PC-9 (cell line): ENCODE measurements at regions not wholly inside any gene's neighbourhood (a gene's known extent, or its start where the extent isn't known, plus 50 kb on each side); places are given as distances from the start of the nearest gene placed in this dataset.
"Not testable (repeated sequence)": the region's sequence is repeated elsewhere in the genome, so short reads cannot be mapped to it uniquely, and the experiment has no call there.

Experiments
- BruUV-seq: library from RNA; stranded (reverse); fragments of 400-500 nt; replicated peaks from 2 replicates; lab custom pipeline; 2021; lab: Mats Ljungman, UMichigan
- CTCF ChIA-PET: fragments of 300-600 bp; sonication (Branson Sonifier 250); formaldehyde crosslinking; loops from one replicate; lab custom pipeline; 2022; ENCODE audit warnings: antibody characterized with exemption; lab: Charles Lee
- POLR2A ChIA-PET: fragments of 300-600 bp; sonication (Branson Sonifier 250); formaldehyde crosslinking; loops from one replicate; lab custom pipeline; 2022; ENCODE audit warnings: antibody characterized with exemption; ENCODE audit not compliant: unreplicated experiment; lab: Charles Lee
- DNase-seq, 2 experiments: peaks; one replicate each; pipeline versions ENCODE4 v3.0.0 to v3.0.0-alpha.2; 2015 to 2022; ENCODE audit warnings: mixed read lengths in 1 of 2
- H2AFZ ChIP-seq: fragments of 200-600 bp; sonication (generic); 2 replicates; pipeline ENCODE4 v1.8.1; 2017; ENCODE audit warnings: antibody characterized with exemption
- H3F3A ChIP-seq: fragments of 200-600 bp; sonication (generic); 2 replicates; pipeline ENCODE4 v1.8.1; 2017; ENCODE audit warnings: antibody characterized with exemption, mild to moderate bottlenecking, low read depth; ENCODE audit not compliant: insufficient read depth
- H3K27ac ChIP-seq: fragments of 200-600 bp; sonication (generic); 2 replicates; pipeline ENCODE4 v1.6.1; 2016; ENCODE audit warnings: mixed run types
- H3K27me3 ChIP-seq: fragments of 200-600 bp; sonication (generic); 2 replicates; pipeline ENCODE4 v1.6.1; 2016; ENCODE audit warnings: low read depth, mixed run types; ENCODE audit not compliant: insufficient read depth
- H3K36me3 ChIP-seq: fragments of 200-600 bp; sonication (generic); 2 replicates; pipeline ENCODE4 v1.6.1; 2016; ENCODE audit warnings: low read depth, mixed run types
- H3K4me1 ChIP-seq: fragments of 200-600 bp; sonication (generic); replicated peaks from 2 replicates; pipeline ENCODE4 v1.6.1; 2016; ENCODE audit warnings: mixed run types; ENCODE audit not compliant: insufficient read depth
- H3K4me2 ChIP-seq: fragments of 200-600 bp; sonication (generic); 2 replicates; pipeline ENCODE4 v1.6.1; 2017; ENCODE audit warnings: mixed run types
- H3K4me3 ChIP-seq: fragments of 200-600 bp; sonication (generic); 2 replicates; pipeline ENCODE4 v1.6.1; 2016; ENCODE audit warnings: mixed run types
- H3K79me2 ChIP-seq: fragments of 200-600 bp; sonication (generic); 2 replicates; pipeline ENCODE4 v1.6.1; 2017; ENCODE audit warnings: low read depth, mixed run types
- H3K9me2 ChIP-seq: fragments of 200-600 bp; sonication (generic); 2 replicates; pipeline ENCODE4 v1.8.1; 2017; ENCODE audit warnings: mild to moderate bottlenecking; ENCODE audit not compliant: insufficient read depth
- H3K9me3 ChIP-seq: fragments of 200-600 bp; sonication (generic); 2 replicates; pipeline ENCODE4 v1.8.1; 2016; ENCODE audit warnings: low read depth; ENCODE audit not compliant: insufficient read depth
- H4K20me1 ChIP-seq: fragments of 200-600 bp; sonication (generic); 2 replicates; pipeline ENCODE4 v1.8.1; 2017; ENCODE audit not compliant: insufficient read depth
- EZH2 ChIP-seq: fragments of 200-600 bp; sonication (generic); IDR thresholded peaks from 2 replicates; pipeline ENCODE4 v1.8.0; 2017; ENCODE audit warnings: antibody characterized with exemption, low read depth
- intact Hi-C: fragments of 100-400 bp; cut with micrococcal nuclease; formaldehyde crosslinking; loops from one replicate; pipeline ENCODE4 v1.10.0; 2022; ENCODE audit not compliant: unreplicated experiment
- TF ChIP-seq, protein P1 (sequence below): fragments of 200-600 bp; sonication (generic); conservative IDR thresholded peaks from 2 replicates; pipeline ENCODE4 v1.6.1; 2017; ENCODE audit warnings: mixed run types, antibody characterized with exemption, mild to moderate bottlenecking, moderate library complexity

DNA sequence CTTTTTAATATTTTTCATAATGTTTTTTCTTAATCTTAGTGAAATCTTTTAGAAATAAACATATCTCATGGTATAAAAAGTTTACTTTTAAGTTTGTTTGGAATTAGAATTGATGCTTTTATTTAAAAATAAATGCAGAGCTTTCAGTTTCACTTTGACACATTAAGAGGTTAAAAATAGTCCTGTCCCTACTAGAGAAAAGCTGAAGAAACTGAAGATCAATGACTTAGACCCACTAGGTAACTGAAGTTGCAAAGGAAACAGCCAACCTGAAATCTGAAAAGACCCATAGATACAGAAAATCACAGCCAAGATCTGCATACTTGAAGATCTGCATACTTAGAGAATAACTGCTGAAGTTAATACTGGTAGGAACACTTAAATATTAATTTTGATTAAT lies 237.6 kb downstream of the RAP2B start:
- ChIA-PET POLR2A (interaction anchor here (0.7 kb wide), 1 partner anchor 210 kb away, joined by 4 read pairs; no protein-coding TSS in a partner anchor), CTCF (no interaction called here)
- Histone ChIP-seq H3K27me3 (no peaks in the 10 kb centered on the region), H3K79me2 (no peaks in the 10 kb centered on the region), H3F3A (no peaks in the 10 kb centered on the region), H3K9me2 (no peaks in the 10 kb centered on the region; the same call in 1 of the 2 replicates), H4K20me1 (no peaks in the 10 kb centered on the region), H3K9me3 (0 out of 2 replicates have a peak, but pooled peaks cover 4% of the 10 kb centered on the region), H3K27ac (no peak overlapping the region), H3K4me3 (no peak overlapping the region), H3K36me3 (no peaks in the 10 kb centered on the region), H3K4me2 (peak overlapping the region; percentile 42; the same call in 1 of the 2 replicates), H3K4me1 (peaks cover 7% of the 10 kb centered on the region; the same call in 1 of the 2 replicates), H2AFZ (peak overlapping the region; percentile 52; the same call in 1 of the 2 replicates)
- intact Hi-C loops: no loop called here
- no peak for DNase-seq
- TF ChIP-seq EZH2: no peak
- TF ChIP-seq, protein P1, sequence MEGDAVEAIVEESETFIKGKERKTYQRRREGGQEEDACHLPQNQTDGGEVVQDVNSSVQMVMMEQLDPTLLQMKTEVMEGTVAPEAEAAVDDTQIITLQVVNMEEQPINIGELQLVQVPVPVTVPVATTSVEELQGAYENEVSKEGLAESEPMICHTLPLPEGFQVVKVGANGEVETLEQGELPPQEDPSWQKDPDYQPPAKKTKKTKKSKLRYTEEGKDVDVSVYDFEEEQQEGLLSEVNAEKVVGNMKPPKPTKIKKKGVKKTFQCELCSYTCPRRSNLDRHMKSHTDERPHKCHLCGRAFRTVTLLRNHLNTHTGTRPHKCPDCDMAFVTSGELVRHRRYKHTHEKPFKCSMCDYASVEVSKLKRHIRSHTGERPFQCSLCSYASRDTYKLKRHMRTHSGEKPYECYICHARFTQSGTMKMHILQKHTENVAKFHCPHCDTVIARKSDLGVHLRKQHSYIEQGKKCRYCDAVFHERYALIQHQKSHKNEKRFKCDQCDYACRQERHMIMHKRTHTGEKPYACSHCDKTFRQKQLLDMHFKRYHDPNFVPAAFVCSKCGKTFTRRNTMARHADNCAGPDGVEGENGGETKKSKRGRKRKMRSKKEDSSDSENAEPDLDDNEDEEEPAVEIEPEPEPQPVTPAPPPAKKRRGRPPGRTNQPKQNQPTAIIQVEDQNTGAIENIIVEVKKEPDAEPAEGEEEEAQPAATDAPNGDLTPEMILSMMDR: no peak
- BruUV-seq: no TSS peak

DNA sequence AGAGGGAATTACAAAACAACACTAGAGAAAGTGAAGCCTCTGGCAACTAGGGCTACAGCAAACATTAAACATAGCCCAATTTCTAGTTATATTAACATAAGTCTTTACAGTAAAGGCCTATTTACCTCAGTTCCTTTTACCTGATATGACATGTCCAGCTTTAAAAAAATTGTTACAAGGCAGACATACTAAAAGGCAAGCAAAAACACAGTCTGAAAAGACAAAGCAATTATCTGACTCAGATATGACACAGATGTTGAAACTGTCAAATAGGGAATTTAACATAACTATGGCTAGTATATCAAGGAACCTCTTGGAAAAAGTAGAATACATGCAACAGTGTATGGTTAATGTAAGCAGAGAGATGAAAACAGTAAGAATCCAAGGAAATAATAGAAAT lies 238.6 kb downstream of the RAP2B start:
- BruUV-seq: no TSS peak
- H2AFZ ChIP-seq: no peak overlapping the region
- H3K4me1 ChIP-seq: peaks cover 7% of the 10 kb centered on the region; the same call in 1 of the 2 replicates
- no peak overlapping the region for H3K4me2 ChIP-seq
- no peak for TF ChIP-seq EZH2
- TF ChIP-seq, protein P1: no peak
- intact Hi-C loops: no loop called here
- POLR2A ChIA-PET: no interaction called here
- no peak for DNase-seq
- H3K27me3 ChIP-seq: no peaks in the 10 kb centered on the region
- no peaks in the 10 kb centered on the region for H3K36me3 ChIP-seq
- H4K20me1 ChIP-seq: no peaks in the 10 kb centered on the region
- H3K9me3 ChIP-seq: 0 out of 2 replicates have a peak, but pooled peaks cover 4% of the 10 kb centered on the region
- no peak overlapping the region for H3K4me3 ChIP-seq
- no peak overlapping the region for H3K27ac ChIP-seq
- H3F3A ChIP-seq: no peaks in the 10 kb centered on the region
- no peaks in the 10 kb centered on the region; the same call in 1 of the 2 replicates for H3K9me2 ChIP-seq
- CTCF ChIA-PET: no interaction called here
- no peaks in the 10 kb centered on the region for H3K79me2 ChIP-seq

DNA sequence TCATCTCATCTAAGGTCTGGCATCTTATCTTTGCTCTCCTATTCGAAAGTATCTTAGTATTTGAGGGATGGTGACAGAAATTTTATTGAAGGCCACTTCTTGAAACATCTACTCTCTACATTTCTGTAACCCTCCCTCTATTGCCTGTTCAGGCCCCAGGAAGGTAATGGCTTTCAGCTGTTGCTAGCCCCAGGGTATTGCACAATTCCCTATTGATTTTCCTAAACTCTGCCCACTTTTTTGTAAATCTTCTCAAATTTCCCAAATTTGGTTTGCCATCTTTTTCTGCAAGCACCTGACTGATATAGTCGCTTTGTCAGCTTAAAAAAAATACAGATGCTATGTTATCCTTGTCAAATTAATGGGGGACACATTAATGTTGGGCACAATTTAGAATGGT lies 242.1 kb downstream of the RAP2B start:
- ChIA-PET CTCF (interaction anchor here (0.6 kb wide), 1 partner anchor 30 kb away, joined by 3 read pairs; no protein-coding TSS in a partner anchor), POLR2A (interaction anchor here (0.6 kb wide), 1 partner anchor 236 kb away, joined by 3 read pairs; no protein-coding TSS in a partner anchor)
- no peaks in the 10 kb centered on the region for H3K27me3 ChIP-seq
- H3K9me3 ChIP-seq: 0 out of 2 replicates have a peak, but pooled peaks cover 4% of the 10 kb centered on the region
- H3K9me2 ChIP-seq: no peaks in the 10 kb centered on the region; the same call in 1 of the 2 replicates
- H3K79me2 ChIP-seq: no peaks in the 10 kb centered on the region
- no peaks in the 10 kb centered on the region for H3F3A ChIP-seq
- peaks cover 7% of the 10 kb centered on the region; the same call in 1 of the 2 replicates for H3K4me1 ChIP-seq
- intact Hi-C loops: no loop called here
- no peaks in the 10 kb centered on the region for H3K36me3 ChIP-seq
- no peak overlapping the region for H3K27ac ChIP-seq
- H2AFZ ChIP-seq: no peak overlapping the region
- no peak for TF ChIP-seq EZH2
- TF ChIP-seq, protein P1: no peak
- no peak overlapping the region for H3K4me3 ChIP-seq
- BruUV-seq: no TSS peak
- no peak for DNase-seq
- no peak overlapping the region for H3K4me2 ChIP-seq
- no peaks in the 10 kb centered on the region for H4K20me1 ChIP-seq

DNA sequence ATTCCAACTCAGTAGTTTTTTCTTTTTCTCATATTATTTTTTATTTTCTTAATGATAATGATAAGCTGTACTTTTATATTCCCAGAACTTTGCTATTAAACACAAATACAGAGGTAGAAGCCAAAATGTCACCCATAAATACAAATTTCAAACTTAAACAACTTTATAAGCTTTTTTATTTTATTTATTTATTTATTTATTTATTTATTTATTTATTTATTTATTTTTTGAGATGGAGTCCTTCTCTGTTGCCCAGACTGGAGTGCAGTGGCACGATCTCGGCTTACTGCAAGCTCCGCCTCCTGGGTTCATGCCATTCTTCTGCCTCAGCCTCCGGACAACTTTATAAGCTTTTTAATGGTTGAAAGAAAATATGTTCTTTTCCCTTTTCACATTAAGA lies 243.3 kb downstream of the RAP2B start:
- not testable (repeated sequence) for H3K36me3 ChIP-seq, H3K9me2 ChIP-seq

More for the DNA sequence above, 243.3 kb downstream of the RAP2B start:
- CTCF ChIA-PET, intact Hi-C loops, H2AFZ ChIP-seq, H3K79me2 ChIP-seq, H3K27ac ChIP-seq, H3K9me3 ChIP-seq, POLR2A ChIA-PET, H3K27me3 ChIP-seq, DNase-seq, H3F3A ChIP-seq, H4K20me1 ChIP-seq, H3K4me3 ChIP-seq, H3K4me2 ChIP-seq, H3K4me1 ChIP-seq, BruUV-seq: not testable (repeated sequence)
